ENCODE measurements at regions not wholly inside any gene's neighbourhood (a gene's known extent, or its start where the extent isn't known, plus 50 kb on each side); places are given as distances from the start of the nearest gene placed in this dataset.

DNA sequence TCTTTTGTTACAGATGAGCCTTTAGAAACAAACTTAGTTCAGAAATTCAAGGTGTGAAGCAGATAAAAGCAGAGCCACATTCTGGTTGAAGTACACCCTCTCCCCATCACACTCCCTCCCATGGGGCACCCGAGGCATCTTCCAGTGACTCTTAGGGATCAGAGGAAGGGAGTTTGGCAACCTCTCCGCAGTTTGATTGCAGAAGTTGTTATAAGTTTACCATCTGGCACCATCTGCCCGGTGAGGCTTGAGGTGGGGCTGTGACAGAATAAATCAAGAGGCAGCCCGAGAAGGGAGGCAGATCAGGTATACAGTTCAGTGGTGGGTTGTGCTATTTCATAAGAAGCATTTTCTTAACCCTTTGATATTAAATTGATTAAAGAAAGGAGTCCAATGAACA is 458.6 kb upstream of the CLINT1 start:
- H3K36me3 Mint-ChIP-seq (ENCODE audit: low read depth), result no peaks in the 10 kb centered on the region
- ATAC-seq, result no peak
- H3K4me3 Mint-ChIP-seq, result no peak overlapping the region
- H3K4me1 Mint-ChIP-seq, result no peaks in the 10 kb centered on the region
- DNase-seq, result no peak
- no peak overlapping the region for H3K27ac Mint-ChIP-seq
- no peaks in the 10 kb centered on the region for H3K9me3 Mint-ChIP-seq
- no peaks in the 10 kb centered on the region for H3K27me3 Mint-ChIP-seq

- Mint-ChIP-seq H3K27ac (no peak overlapping the region), H3K4me1 (no peaks in the 10 kb centered on the region), H3K36me3 (ENCODE audit: low read depth) (no peaks in the 10 kb centered on the region), H3K27me3 (no peaks in the 10 kb centered on the region), H3K9me3 (no peaks in the 10 kb centered on the region), H3K4me3 (no peak overlapping the region)
- DNase-seq, result no peak
- no peak for ATAC-seq
Measured at GRCh38 chr5:158313733-158314464, 455.0 kb upstream of the CLINT1 start.

GRCh38 chr5:158313027-158313732 is 454.2 kb upstream of the CLINT1 start:
- DNase-seq, result no peak
- Mint-ChIP-seq H3K36me3 (ENCODE audit: low read depth) (no peaks in the 10 kb centered on the region), H3K27ac (no peak overlapping the region), H3K27me3 (no peaks in the 10 kb centered on the region), H3K4me3 (no peak overlapping the region), H3K4me1 (no peaks in the 10 kb centered on the region), H3K9me3 (no peaks in the 10 kb centered on the region)
- ATAC-seq, result no peak

- H3K9me3 Mint-ChIP-seq, result no peaks in the 10 kb centered on the region
- no peak overlapping the region for H3K27ac Mint-ChIP-seq
- no peaks in the 10 kb centered on the region for H3K27me3 Mint-ChIP-seq
- no peak for DNase-seq
- H3K36me3 Mint-ChIP-seq (ENCODE audit: low read depth), result no peaks in the 10 kb centered on the region
- no peak overlapping the region for H3K4me3 Mint-ChIP-seq
- no peaks in the 10 kb centered on the region for H3K4me1 Mint-ChIP-seq
- no peak for ATAC-seq
Measured at GRCh38 chr5:158309088-158309807, 450.3 kb upstream of the CLINT1 start.

GRCh38 chr5:158308429-158309025 is 449.6 kb upstream of the CLINT1 start:
- Mint-ChIP-seq H3K36me3 (ENCODE audit: low read depth) (no peaks in the 10 kb centered on the region), H3K27ac (no peak overlapping the region), H3K4me3 (no peak overlapping the region), H3K27me3 (no peaks in the 10 kb centered on the region), H3K4me1 (no peaks in the 10 kb centered on the region), H3K9me3 (no peaks in the 10 kb centered on the region)
- DNase-seq, result no peak
- ATAC-seq, result no peak

DNA sequence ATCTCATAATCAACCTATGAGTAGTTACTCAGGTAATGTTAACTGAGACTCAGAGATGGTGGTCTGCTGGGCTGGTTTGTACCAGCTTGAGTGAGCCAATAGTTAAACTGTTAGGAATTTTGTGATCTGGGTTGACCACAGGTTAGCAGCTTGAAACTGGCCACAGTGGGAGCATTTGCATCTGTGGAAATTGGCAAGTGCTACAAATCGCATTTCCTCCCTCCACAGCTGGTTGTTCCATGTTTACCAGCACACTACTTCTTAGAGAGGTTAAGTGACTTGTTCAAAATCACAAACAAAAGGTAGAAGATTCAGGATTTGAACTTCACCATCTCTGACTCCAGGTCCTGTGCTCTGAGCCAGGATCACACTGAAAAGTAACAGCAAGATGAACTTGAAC is 446.9 kb upstream of the CLINT1 start:
- H3K36me3 Mint-ChIP-seq (ENCODE audit: low read depth), result no peaks in the 10 kb centered on the region
- ATAC-seq (no peak), DNase-seq (no peak)
- no peaks in the 10 kb centered on the region for H3K9me3 Mint-ChIP-seq
- no peak overlapping the region for H3K27ac Mint-ChIP-seq
- H3K4me1 Mint-ChIP-seq, result no peaks in the 10 kb centered on the region
- H3K27me3 Mint-ChIP-seq, result no peaks in the 10 kb centered on the region
- no peak overlapping the region for H3K4me3 Mint-ChIP-seq

DNA sequence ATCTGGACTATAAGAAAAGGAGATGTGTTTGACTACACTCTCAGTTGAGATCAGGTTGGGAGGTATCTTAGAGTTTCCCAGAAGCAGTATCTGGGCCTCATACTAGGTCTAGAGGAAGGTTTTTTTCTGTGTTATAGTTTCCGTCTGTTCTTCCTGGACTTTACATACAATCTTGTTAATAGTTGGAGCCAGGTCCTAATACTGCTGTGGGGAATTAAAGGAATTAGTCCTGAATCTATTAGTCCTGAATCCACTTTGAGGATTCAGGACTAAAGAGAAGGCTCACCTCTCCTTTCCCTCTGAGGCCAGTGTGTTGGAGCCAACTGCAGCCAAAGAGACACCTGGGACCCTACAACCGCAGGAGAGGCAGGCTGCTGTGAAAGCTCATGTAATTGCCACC is 445.7 kb upstream of the CLINT1 start:
- Mint-ChIP-seq H3K27ac (no peak overlapping the region), H3K27me3 (no peaks in the 10 kb centered on the region), H3K4me3 (no peak overlapping the region), H3K4me1 (no peaks in the 10 kb centered on the region), H3K36me3 (ENCODE audit: low read depth) (no peaks in the 10 kb centered on the region), H3K9me3 (no peaks in the 10 kb centered on the region)
- ATAC-seq (no peak), DNase-seq (no peak)

DNA sequence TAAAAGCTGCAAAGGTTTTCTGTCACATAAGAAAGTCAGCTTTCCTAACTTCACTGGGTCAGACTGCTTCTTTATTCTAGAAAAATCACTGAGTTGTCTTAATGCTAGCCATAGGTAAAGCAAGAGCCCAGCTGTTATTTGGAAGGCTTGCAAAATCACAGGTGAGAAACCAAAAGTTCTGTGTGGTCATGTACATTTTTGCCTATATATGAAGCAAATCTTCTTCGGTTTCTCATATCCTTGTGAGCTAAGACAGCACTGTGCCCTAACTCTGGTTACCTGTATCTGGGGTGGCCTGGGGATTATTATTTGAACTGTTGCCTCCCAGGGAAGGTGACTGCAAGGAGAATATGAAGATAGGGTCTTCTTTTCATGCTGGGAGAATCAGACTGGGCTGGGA is 444.9 kb upstream of the CLINT1 start:
- no peaks in the 10 kb centered on the region for H3K4me1 Mint-ChIP-seq
- H3K27me3 Mint-ChIP-seq, result no peaks in the 10 kb centered on the region
- no peak overlapping the region for H3K27ac Mint-ChIP-seq

DNA sequence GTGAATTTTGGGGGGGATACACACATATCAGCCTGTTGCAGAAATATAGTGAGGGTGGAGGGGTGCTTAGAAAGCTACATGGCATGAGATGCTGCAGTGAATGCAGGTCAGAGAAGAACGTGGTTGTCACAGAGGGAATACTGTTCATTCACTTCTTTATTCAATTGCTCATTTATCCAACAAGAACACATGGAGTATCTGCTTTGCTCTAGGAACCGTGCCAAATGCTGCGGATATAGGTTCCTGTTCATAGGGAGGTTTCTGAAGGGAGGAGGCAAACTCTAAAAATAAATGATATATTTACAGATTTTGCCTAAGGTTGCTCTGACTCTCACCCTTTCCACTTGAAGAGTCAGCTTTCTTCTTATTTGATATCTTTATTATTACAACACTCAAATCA is 444.3 kb upstream of the CLINT1 start:
- Mint-ChIP-seq H3K4me3 (no peak overlapping the region), H3K27ac (no peak overlapping the region), H3K4me1 (no peaks in the 10 kb centered on the region), H3K27me3 (no peaks in the 10 kb centered on the region), H3K9me3 (no peaks in the 10 kb centered on the region), H3K36me3 (ENCODE audit: low read depth) (no peaks in the 10 kb centered on the region)
- DNase-seq (no peak), ATAC-seq (no peak)

More for the DNA sequence above, 444.9 kb upstream of the CLINT1 start:
- H3K4me3 Mint-ChIP-seq, result no peak overlapping the region
- H3K36me3 Mint-ChIP-seq (ENCODE audit: low read depth), result no peaks in the 10 kb centered on the region
- no peaks in the 10 kb centered on the region for H3K9me3 Mint-ChIP-seq
- ATAC-seq, result no peak
- no peak for DNase-seq

DNA sequence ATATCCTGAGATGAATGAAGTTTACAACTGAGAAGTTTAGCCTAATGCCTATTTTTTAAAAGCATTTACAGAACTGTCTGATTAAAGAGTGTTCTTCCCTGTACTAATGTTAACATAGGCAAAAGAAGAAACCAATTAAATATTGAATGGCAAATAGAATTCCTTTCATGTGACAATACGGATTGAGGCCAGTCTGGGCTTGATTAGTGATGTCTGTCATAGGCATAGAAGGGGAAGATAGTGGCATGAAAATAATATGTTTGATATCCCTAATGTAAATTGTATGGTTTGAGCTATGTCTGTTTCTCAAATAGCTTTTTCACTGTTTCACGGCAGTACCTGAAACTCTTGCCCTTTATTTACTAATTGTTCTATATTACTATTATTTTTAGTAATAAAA is 443.1 kb upstream of the CLINT1 start:
- no peaks in the 10 kb centered on the region for H3K27me3 Mint-ChIP-seq
- no peaks in the 10 kb centered on the region for H3K4me1 Mint-ChIP-seq
- no peak overlapping the region for H3K4me3 Mint-ChIP-seq
- H3K36me3 Mint-ChIP-seq (ENCODE audit: low read depth), result no peaks in the 10 kb centered on the region
- ATAC-seq (no peak), DNase-seq (no peak)
- peaks cover 4% of the 10 kb centered on the region for H3K9me3 Mint-ChIP-seq
- no peak overlapping the region for H3K27ac Mint-ChIP-seq

DNA sequence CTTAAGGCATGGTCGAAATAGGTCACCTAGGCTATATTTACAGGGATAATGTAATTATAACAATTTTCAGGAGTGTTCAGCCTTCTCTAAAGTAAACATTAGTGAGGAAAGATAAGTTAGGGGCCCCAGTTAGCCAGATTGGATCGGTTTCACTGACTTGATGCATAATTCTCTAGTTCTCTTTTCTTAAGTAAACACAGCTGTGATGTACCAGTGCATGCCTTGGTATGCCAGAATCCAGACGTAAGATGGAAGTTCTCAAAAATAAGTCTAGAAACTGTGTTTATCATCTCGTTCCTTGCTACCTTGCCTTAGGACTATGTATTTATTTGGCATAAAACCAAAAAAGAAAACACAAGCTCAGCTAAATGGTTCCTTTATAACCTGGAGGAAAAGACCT is 442.2 kb upstream of the CLINT1 start:
- H3K27me3 Mint-ChIP-seq, result no peaks in the 10 kb centered on the region
- no peak overlapping the region for H3K27ac Mint-ChIP-seq
- H3K4me3 Mint-ChIP-seq, result no peak overlapping the region
- no peaks in the 10 kb centered on the region for H3K4me1 Mint-ChIP-seq
- ATAC-seq, result no peak
- peaks cover 12% of the 10 kb centered on the region for H3K9me3 Mint-ChIP-seq
- no peaks in the 10 kb centered on the region for H3K36me3 Mint-ChIP-seq (ENCODE audit: low read depth)
- DNase-seq, result no peak

GRCh38 chr5:158300256-158300655 is 441.3 kb upstream of the CLINT1 start:
- ATAC-seq (no peak), DNase-seq (no peak)
- Mint-ChIP-seq H3K9me3 (peaks cover 15% of the 10 kb centered on the region), H3K27me3 (no peaks in the 10 kb centered on the region), H3K36me3 (ENCODE audit: low read depth) (no peaks in the 10 kb centered on the region), H3K27ac (no peak overlapping the region), H3K4me3 (no peak overlapping the region), H3K4me1 (no peaks in the 10 kb centered on the region)

DNA sequence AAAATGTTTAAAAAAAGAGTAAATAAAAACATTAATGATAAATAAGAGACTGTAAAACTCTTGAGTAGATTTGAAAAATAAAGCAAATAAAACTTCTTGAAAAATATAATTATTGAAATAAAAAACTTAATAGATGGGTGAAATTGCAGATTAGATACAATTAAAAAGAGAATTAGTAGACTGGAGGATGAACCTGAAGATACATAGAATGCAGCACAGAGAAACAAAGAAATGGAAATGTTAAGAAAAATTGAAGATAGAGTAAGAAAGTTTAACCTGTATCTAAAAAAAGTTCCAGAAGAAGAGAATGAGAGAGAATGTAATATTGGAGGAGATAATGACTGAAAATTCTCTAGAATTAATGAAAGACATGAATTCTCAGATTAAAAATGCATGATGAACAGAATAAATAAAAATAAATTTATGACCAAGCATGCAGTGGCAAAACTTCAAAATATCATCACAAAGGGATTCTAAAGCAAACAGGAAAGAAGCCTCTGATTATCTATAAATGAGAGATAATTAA is 438.1 kb upstream of the CLINT1 start:
- H3K27me3 Mint-ChIP-seq, result no peaks in the 10 kb centered on the region
- no peak overlapping the region for H3K4me3 Mint-ChIP-seq
- no peaks in the 10 kb centered on the region for H3K4me1 Mint-ChIP-seq
- DNase-seq, result no peak
- H3K36me3 Mint-ChIP-seq (ENCODE audit: low read depth), result no peaks in the 10 kb centered on the region
- H3K9me3 Mint-ChIP-seq, result peaks cover 23% of the 10 kb centered on the region
- H3K27ac Mint-ChIP-seq, result no peak overlapping the region
- no peak for ATAC-seq

GRCh38 chr5:158294701-158295100 is 435.8 kb upstream of the CLINT1 start:
- DNase-seq (no peak), ATAC-seq (no peak)
- Mint-ChIP-seq H3K9me3 (peaks cover 23% of the 10 kb centered on the region), H3K36me3 (ENCODE audit: low read depth) (no peaks in the 10 kb centered on the region), H3K4me3 (no peak overlapping the region), H3K27me3 (no peaks in the 10 kb centered on the region), H3K27ac (no peak overlapping the region), H3K4me1 (no peaks in the 10 kb centered on the region)
